C4-2B (cell line): ENCODE measurements at regions not wholly inside any gene's neighbourhood (a gene's known extent, or its start where the extent isn't known, plus 50 kb on each side); places are given as distances from the start of the nearest gene placed in this dataset.

Experiments used
- H3K27ac ChIP-seq: fragments of 450-650 bp; 2 replicates; pipeline ENCODE4 v1.5.1; 2017
- ZFX ChIP-seq: fragments of 450-650 bp; IDR thresholded peaks from 2 replicates; pipeline ENCODE4 v1.6.1; 2017
- TF ChIP-seq, protein P1 (sequence below): fragments of 450-650 bp; conservative IDR thresholded peaks from 2 replicates; pipeline ENCODE4 v1.5.1; 2017; ENCODE audit warnings: mild to moderate bottlenecking

DNA sequence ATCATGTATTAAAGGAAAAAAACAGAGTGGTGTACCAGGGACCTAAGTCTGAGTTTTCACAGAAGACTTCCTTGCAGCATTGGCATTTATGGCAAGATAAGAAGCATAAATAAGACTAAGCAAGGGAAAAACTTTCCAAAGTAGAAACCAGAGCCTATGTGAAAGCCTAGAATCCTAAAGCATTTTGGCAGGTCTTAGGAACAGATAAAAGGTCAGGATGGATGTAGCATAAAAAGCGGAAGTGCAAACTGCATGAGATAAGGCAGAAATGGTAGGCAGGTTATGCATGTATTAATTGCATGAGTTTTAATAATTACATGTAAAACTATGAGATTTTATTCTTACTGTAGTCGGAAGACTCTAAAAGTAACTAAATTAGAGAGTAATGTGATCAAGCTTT lies 596.5 kb downstream of the SUCLG1 start:
- H3K27ac ChIP-seq, result no peak overlapping the region
- TF ChIP-seq, protein P1, sequence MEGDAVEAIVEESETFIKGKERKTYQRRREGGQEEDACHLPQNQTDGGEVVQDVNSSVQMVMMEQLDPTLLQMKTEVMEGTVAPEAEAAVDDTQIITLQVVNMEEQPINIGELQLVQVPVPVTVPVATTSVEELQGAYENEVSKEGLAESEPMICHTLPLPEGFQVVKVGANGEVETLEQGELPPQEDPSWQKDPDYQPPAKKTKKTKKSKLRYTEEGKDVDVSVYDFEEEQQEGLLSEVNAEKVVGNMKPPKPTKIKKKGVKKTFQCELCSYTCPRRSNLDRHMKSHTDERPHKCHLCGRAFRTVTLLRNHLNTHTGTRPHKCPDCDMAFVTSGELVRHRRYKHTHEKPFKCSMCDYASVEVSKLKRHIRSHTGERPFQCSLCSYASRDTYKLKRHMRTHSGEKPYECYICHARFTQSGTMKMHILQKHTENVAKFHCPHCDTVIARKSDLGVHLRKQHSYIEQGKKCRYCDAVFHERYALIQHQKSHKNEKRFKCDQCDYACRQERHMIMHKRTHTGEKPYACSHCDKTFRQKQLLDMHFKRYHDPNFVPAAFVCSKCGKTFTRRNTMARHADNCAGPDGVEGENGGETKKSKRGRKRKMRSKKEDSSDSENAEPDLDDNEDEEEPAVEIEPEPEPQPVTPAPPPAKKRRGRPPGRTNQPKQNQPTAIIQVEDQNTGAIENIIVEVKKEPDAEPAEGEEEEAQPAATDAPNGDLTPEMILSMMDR, result no peak
- TF ChIP-seq ZFX, result no peak

DNA sequence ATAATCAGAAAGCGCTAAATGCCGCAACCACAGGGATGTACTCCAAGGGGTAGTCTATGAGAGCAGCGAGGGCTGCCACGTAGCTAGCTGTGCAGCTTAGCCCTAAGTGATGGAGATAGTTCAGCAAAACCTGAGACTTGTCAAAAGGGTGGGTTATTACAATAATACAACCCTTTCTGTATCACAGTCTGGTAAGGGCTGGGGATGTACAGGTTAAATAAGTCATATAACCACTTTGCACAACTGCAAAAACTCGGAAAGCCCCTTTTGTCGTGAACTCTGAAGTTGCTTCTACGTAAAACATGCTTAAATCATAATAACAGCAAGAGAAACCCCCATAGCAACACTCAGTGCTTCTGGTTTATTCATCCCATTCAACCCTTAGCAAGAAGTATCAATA lies 598.8 kb downstream of the SUCLG1 start:
- TF ChIP-seq ZFX, result no peak
- TF ChIP-seq, protein P1, result no peak
- no peak overlapping the region for H3K27ac ChIP-seq

DNA sequence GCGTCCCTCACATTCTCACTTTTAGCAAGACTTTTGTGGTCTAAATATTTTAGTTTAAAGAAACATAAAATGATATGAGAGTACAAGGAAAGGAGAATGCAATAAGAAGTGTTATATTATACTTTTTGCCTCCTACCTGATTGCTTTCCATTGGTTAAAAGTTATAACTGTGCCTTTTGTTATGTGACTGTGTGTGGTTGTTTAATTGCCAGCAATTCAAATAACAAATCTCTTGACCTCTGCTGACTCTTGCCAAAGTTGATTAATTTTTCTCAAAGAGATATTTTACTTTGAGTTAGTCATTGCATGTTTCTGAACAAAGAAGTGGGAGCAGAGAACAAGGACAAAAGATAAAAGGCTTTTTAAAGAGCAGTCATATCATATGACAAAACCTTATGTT lies 599.5 kb downstream of the SUCLG1 start:
- TF ChIP-seq, protein P1, result no peak
- TF ChIP-seq ZFX, result no peak
- H3K27ac ChIP-seq, result no peak overlapping the region

GRCh38 chr2:83851066-83851465 lies 608.0 kb downstream of the SUCLG1 start:
- TF ChIP-seq, protein P1, result no peak
- no peak for TF ChIP-seq ZFX
- H3K27ac ChIP-seq, result no peak overlapping the region

GRCh38 chr2:83850071-83850725 lies 608.9 kb downstream of the SUCLG1 start:
- no peak for TF ChIP-seq ZFX
- TF ChIP-seq, protein P1, result no peak
- no peak overlapping the region for H3K27ac ChIP-seq

DNA sequence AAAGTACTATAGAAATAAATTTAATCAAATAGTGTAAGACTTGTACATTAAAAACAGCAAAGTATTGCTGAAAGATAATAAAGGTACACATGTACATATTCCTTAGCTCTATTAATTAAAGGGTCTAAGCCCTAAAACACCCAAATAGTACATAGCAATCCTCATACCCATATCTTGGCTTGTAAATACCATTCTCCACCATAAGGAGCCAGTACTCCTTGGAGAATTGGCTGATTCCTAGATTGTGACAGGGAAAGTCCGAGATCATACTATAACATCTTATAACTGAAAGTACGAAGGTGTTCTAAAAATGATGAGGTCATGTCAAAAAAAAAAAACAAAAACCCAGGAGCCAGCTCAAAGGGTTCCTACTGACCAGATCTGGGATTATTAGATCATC lies 614.6 kb downstream of the SUCLG1 start:
- H3K27ac ChIP-seq, result no peak overlapping the region
- TF ChIP-seq ZFX, result no peak
- TF ChIP-seq, protein P1, result no peak; the same call in 1 of the 2 replicates

DNA sequence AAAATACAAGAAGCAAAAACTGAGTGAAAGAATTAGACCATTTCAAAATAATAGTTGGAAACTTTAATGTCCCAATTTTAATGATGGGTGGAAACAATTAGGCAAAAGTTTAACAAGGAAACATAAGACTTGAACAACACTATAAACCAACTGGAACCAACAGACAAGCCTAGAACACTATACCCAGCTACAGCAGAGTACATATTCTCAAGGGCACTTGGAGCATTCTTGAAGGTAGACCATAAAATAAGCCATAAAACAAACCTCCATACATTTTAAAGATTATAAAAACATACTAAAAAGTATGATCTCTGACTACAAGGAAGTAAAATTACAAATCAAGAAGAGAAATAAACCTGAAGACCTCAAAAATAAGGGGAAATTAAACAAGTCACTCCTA lies 616.7 kb downstream of the SUCLG1 start:
- TF ChIP-seq ZFX, result no peak
- TF ChIP-seq, protein P1, result no peak
- H3K27ac ChIP-seq, result no peak overlapping the region
